Memory B cell (primary cell): ENCODE measurements at regions not wholly inside any gene's neighbourhood (a gene's known extent, or its start where the extent isn't known, plus 50 kb on each side); places are given as distances from the start of the nearest gene placed in this dataset.

Experiments used
- ATAC-seq: fragments of 150-1000 bp; cut with Tn5 transposase; 2 replicates; pipeline ENCODE4 v1.10.0; 2021; ENCODE audit warnings: low read depth, mild to moderate bottlenecking, moderate library complexity
- DNase-seq, 2 donors: peaks; one replicate each; pipeline ENCODE4 v3.0.0; 2022; ENCODE audit warnings: low spot score in 2 of 2
- H3K27ac Mint-ChIP-seq: one replicate; pipeline ENCODE4 v1.8.0; 2022; ENCODE audit warnings: mild to moderate bottlenecking, moderate library complexity, mixed read lengths
- H3K27me3 Mint-ChIP-seq: one replicate; pipeline ENCODE4 v1.8.0; 2022; ENCODE audit warnings: mixed read lengths
- H3K36me3 Mint-ChIP-seq: one replicate; pipeline ENCODE4 v1.8.0; 2022; ENCODE audit warnings: mild to moderate bottlenecking, mixed read lengths
- H3K4me1 Mint-ChIP-seq: one replicate; pipeline ENCODE4 v1.8.0; 2022; ENCODE audit warnings: mixed read lengths
- H3K4me3 Mint-ChIP-seq: one replicate; pipeline ENCODE4 v1.8.0; 2022; ENCODE audit warnings: mild to moderate bottlenecking, moderate library complexity, mixed read lengths
- H3K9me3 Mint-ChIP-seq: one replicate; pipeline ENCODE4 v1.8.0; 2022; ENCODE audit warnings: mixed read lengths

- H3K27ac Mint-ChIP-seq, result no peak overlapping the region
- DNase-seq (no peak), ATAC-seq (no peak)
- H3K9me3 Mint-ChIP-seq, result no peaks in the 10 kb centered on the region
- H3K36me3 Mint-ChIP-seq, result no peaks in the 10 kb centered on the region
- no peak overlapping the region for H3K4me3 Mint-ChIP-seq
- peaks cover under 1% of the 10 kb centered on the region for H3K27me3 Mint-ChIP-seq
- H3K4me1 Mint-ChIP-seq, result peaks cover 30% of the 10 kb centered on the region
Measured at GRCh38 chr3:193833592-193833991, 240.6 kb downstream of the OPA1 start.

GRCh38 chr3:193835414-193835813 is 242.4 kb downstream of the OPA1 start:
- DNase-seq, result no peak
- Mint-ChIP-seq H3K4me1 (peaks cover 30% of the 10 kb centered on the region), H3K4me3 (no peak overlapping the region), H3K36me3 (no peaks in the 10 kb centered on the region), H3K27me3 (no peaks in the 10 kb centered on the region), H3K27ac (no peak overlapping the region), H3K9me3 (no peaks in the 10 kb centered on the region)
- ATAC-seq, result no peak

- H3K4me1 Mint-ChIP-seq, result peaks cover 31% of the 10 kb centered on the region
- no peaks in the 10 kb centered on the region for H3K36me3 Mint-ChIP-seq
- H3K27me3 Mint-ChIP-seq, result no peaks in the 10 kb centered on the region
- ATAC-seq, result no peak
- no peak for DNase-seq
- H3K4me3 Mint-ChIP-seq, result no peak overlapping the region
- H3K27ac Mint-ChIP-seq, result no peak overlapping the region
- no peaks in the 10 kb centered on the region for H3K9me3 Mint-ChIP-seq
Measured at GRCh38 chr3:193836511-193836910, 243.5 kb downstream of the OPA1 start.

GRCh38 chr3:193836918-193837317 is 243.9 kb downstream of the OPA1 start:
- ATAC-seq (no peak), DNase-seq (no peak)
- H3K4me1 Mint-ChIP-seq, result peaks cover 32% of the 10 kb centered on the region
- H3K4me3 Mint-ChIP-seq, result no peak overlapping the region
- no peaks in the 10 kb centered on the region for H3K36me3 Mint-ChIP-seq
- H3K9me3 Mint-ChIP-seq, result no peaks in the 10 kb centered on the region
- H3K27ac Mint-ChIP-seq, result no peak overlapping the region
- H3K27me3 Mint-ChIP-seq, result no peaks in the 10 kb centered on the region

- ATAC-seq, result no peak
- Mint-ChIP-seq H3K4me1 (peaks cover 32% of the 10 kb centered on the region), H3K9me3 (no peaks in the 10 kb centered on the region), H3K4me3 (no peak overlapping the region), H3K36me3 (no peaks in the 10 kb centered on the region), H3K27ac (no peak overlapping the region), H3K27me3 (no peaks in the 10 kb centered on the region)
- no peak for DNase-seq
Measured at GRCh38 chr3:193837347-193837827, 244.4 kb downstream of the OPA1 start.

- Mint-ChIP-seq H3K4me1 (peaks cover 23% of the 10 kb centered on the region), H3K27me3 (no peaks in the 10 kb centered on the region), H3K36me3 (no peaks in the 10 kb centered on the region), H3K9me3 (no peaks in the 10 kb centered on the region), H3K4me3 (no peak overlapping the region), H3K27ac (peak overlapping the region; percentile 15)
- DNase-seq, result no peak
- no peak for ATAC-seq
Measured at GRCh38 chr3:193840111-193840641, 247.2 kb downstream of the OPA1 start.

- H3K4me1 Mint-ChIP-seq, result peaks cover 23% of the 10 kb centered on the region
- no peaks in the 10 kb centered on the region for H3K27me3 Mint-ChIP-seq
- H3K4me3 Mint-ChIP-seq, result peak overlapping the region; percentile 15
- H3K9me3 Mint-ChIP-seq, result no peaks in the 10 kb centered on the region
- DNase-seq, result no peak
- H3K27ac Mint-ChIP-seq, result peak overlapping the region; percentile 91
- H3K36me3 Mint-ChIP-seq, result no peaks in the 10 kb centered on the region
- peak; percentile 3 for ATAC-seq
Measured at GRCh38 chr3:193841581-193841980, 248.6 kb downstream of the OPA1 start.

GRCh38 chr3:193842029-193842798 is 249.2 kb downstream of the OPA1 start:
- Mint-ChIP-seq H3K4me3 (peak overlapping the region; percentile 78), H3K36me3 (no peaks in the 10 kb centered on the region), H3K4me1 (peaks cover 23% of the 10 kb centered on the region), H3K27me3 (no peaks in the 10 kb centered on the region), H3K27ac (peak overlapping the region; percentile 91), H3K9me3 (no peaks in the 10 kb centered on the region)
- ATAC-seq (peak; percentile 98), DNase-seq (peak; percentile 44 to 67)

GRCh38 chr3:193842832-193843473 is 249.9 kb downstream of the OPA1 start:
- Mint-ChIP-seq H3K27ac (no peak overlapping the region), H3K4me1 (peaks cover 23% of the 10 kb centered on the region), H3K36me3 (no peaks in the 10 kb centered on the region), H3K4me3 (no peak overlapping the region), H3K27me3 (no peaks in the 10 kb centered on the region), H3K9me3 (no peaks in the 10 kb centered on the region)
- DNase-seq (no peak), ATAC-seq (no peak)

- Mint-ChIP-seq H3K36me3 (no peaks in the 10 kb centered on the region), H3K27ac (peak overlapping the region; percentile 54), H3K9me3 (no peaks in the 10 kb centered on the region), H3K4me1 (peaks cover 18% of the 10 kb centered on the region), H3K27me3 (no peaks in the 10 kb centered on the region), H3K4me3 (no peak overlapping the region)
- no peak for ATAC-seq
- DNase-seq, result no peak
Measured at GRCh38 chr3:193843474-193844301, 250.7 kb downstream of the OPA1 start.

- Mint-ChIP-seq H3K4me1 (peaks cover 15% of the 10 kb centered on the region), H3K36me3 (no peaks in the 10 kb centered on the region), H3K27me3 (no peaks in the 10 kb centered on the region), H3K9me3 (no peaks in the 10 kb centered on the region), H3K27ac (peak overlapping the region; percentile 54), H3K4me3 (no peak overlapping the region)
- ATAC-seq, result no peak
- no peak for DNase-seq
Measured at GRCh38 chr3:193844472-193844871, 251.5 kb downstream of the OPA1 start.

GRCh38 chr3:193845144-193845543 is 252.1 kb downstream of the OPA1 start:
- H3K9me3 Mint-ChIP-seq, result no peaks in the 10 kb centered on the region
- H3K27me3 Mint-ChIP-seq, result no peaks in the 10 kb centered on the region
- no peak overlapping the region for H3K4me3 Mint-ChIP-seq
- H3K36me3 Mint-ChIP-seq, result no peaks in the 10 kb centered on the region
- ATAC-seq, result no peak
- H3K27ac Mint-ChIP-seq, result no peak overlapping the region
- DNase-seq, result no peak
- H3K4me1 Mint-ChIP-seq, result peaks cover 15% of the 10 kb centered on the region

- Mint-ChIP-seq H3K27ac (no peak overlapping the region), H3K4me3 (no peak overlapping the region), H3K27me3 (no peaks in the 10 kb centered on the region), H3K4me1 (peaks cover 9% of the 10 kb centered on the region), H3K9me3 (no peaks in the 10 kb centered on the region), H3K36me3 (no peaks in the 10 kb centered on the region)
- ATAC-seq (no peak), DNase-seq (no peak)
Measured at GRCh38 chr3:193846569-193846968, 253.6 kb downstream of the OPA1 start.

- DNase-seq (no peak), ATAC-seq (no peak)
- H3K9me3 Mint-ChIP-seq, result no peaks in the 10 kb centered on the region
- no peak overlapping the region for H3K27ac Mint-ChIP-seq
- peaks cover under 1% of the 10 kb centered on the region for H3K4me1 Mint-ChIP-seq
- no peaks in the 10 kb centered on the region for H3K27me3 Mint-ChIP-seq
- no peaks in the 10 kb centered on the region for H3K36me3 Mint-ChIP-seq
- H3K4me3 Mint-ChIP-seq, result no peak overlapping the region
Measured at GRCh38 chr3:193847402-193847801, 254.4 kb downstream of the OPA1 start.
